Breast epithelium (tissue), 3 donors: ENCODE measurements at regions not wholly inside any gene's neighbourhood (a gene's known extent, or its start where the extent isn't known, plus 50 kb on each side); places are given as distances from the start of the nearest gene placed in this dataset.

Experiments
- POLR2A ChIP-seq: fragments of 450-650 bp; IDR thresholded peaks from one replicate; pipeline ENCODE4 v1.6.1; 2016; ENCODE audit warnings: antibody characterized with exemption, mild to moderate bottlenecking, moderate library complexity
- TF ChIP-seq, protein P1 (sequence below), 3 donors: fragments of 450-650 bp; IDR thresholded peaks; one replicate each; pipeline ENCODE4 v1.5.1; 2016 to 2017; ENCODE audit warnings: antibody characterized with exemption in 3 of 3, mild to moderate bottlenecking in 3 of 3, moderate library complexity in 3 of 3

DNA sequence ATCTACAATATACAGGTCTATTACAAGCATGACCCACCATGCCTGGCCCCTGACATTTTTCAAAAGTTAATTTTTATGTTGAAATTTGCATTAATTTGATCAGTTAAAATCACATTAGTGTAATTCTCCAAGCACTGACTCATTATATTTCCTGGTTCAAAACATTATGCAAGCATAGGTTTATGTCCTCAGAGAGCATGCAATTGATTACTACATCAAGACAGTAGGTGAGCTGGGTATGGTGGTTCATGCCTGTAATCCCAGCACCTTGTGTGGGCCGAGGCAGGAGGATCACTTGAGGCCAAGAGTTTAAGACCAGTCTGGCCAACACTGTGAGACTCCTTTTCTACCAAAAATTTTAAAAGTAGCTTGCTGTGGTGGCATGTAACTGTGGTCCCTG, 248.8 kb upstream of the KLHL1 start:
- TF ChIP-seq, protein P1, sequence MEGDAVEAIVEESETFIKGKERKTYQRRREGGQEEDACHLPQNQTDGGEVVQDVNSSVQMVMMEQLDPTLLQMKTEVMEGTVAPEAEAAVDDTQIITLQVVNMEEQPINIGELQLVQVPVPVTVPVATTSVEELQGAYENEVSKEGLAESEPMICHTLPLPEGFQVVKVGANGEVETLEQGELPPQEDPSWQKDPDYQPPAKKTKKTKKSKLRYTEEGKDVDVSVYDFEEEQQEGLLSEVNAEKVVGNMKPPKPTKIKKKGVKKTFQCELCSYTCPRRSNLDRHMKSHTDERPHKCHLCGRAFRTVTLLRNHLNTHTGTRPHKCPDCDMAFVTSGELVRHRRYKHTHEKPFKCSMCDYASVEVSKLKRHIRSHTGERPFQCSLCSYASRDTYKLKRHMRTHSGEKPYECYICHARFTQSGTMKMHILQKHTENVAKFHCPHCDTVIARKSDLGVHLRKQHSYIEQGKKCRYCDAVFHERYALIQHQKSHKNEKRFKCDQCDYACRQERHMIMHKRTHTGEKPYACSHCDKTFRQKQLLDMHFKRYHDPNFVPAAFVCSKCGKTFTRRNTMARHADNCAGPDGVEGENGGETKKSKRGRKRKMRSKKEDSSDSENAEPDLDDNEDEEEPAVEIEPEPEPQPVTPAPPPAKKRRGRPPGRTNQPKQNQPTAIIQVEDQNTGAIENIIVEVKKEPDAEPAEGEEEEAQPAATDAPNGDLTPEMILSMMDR (IDR thresholded peaks at IDR 0.05) = no peak
- no peak for TF ChIP-seq POLR2A
